ENCODE measurements at regions not wholly inside any gene's neighbourhood (a gene's known extent, or its start where the extent isn't known, plus 50 kb on each side); places are given as distances from the start of the nearest gene placed in this dataset.
A peak's percentile ranks its signal among the peaks of the same experiment; 100 is the strongest.

DNA sequence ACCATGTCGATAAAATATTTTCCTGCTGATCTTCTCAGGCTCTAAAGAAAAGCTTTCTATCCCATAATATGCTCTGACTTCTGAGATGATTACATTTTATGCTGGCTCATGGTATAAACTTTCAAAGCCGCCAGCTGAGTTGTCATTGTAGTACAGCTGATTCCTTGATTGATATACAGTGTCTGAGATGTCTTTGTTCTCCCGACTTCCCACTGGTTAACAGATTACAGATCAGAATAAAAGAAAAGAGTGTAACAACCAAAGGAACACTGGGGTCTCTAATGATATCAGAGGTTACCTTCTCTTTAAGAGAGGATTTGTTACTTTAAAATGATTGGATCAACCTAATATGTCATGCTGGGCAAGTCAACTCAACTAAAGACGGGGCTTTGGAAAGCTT, 485.4 kb upstream of the LRRC7 start:
- DNase-seq: no peak
- H3K36me3 Mint-ChIP-seq (ENCODE audit: low read depth): no peaks in the 10 kb centered on the region
- H3K4me3 ChIP-seq (ENCODE audit: low read length): peak overlapping the region; percentile 41
- no peaks in the 10 kb centered on the region for H3K36me3 ChIP-seq (ENCODE audit: control insufficient read depth, insufficient read depth, low read length)
- no peaks in the 10 kb centered on the region for H3K9me3 ChIP-seq (ENCODE audit: control insufficient read depth, low read length)
- H3K27me3 ChIP-seq (ENCODE audit: control insufficient read depth, insufficient read depth, low read length, poor library complexity, severe bottlenecking): no peaks in the 10 kb centered on the region
- H3K27me3 Mint-ChIP-seq (ENCODE audit: insufficient read depth): peaks cover 3% of the 10 kb centered on the region
- TF ChIP-seq, protein P1, sequence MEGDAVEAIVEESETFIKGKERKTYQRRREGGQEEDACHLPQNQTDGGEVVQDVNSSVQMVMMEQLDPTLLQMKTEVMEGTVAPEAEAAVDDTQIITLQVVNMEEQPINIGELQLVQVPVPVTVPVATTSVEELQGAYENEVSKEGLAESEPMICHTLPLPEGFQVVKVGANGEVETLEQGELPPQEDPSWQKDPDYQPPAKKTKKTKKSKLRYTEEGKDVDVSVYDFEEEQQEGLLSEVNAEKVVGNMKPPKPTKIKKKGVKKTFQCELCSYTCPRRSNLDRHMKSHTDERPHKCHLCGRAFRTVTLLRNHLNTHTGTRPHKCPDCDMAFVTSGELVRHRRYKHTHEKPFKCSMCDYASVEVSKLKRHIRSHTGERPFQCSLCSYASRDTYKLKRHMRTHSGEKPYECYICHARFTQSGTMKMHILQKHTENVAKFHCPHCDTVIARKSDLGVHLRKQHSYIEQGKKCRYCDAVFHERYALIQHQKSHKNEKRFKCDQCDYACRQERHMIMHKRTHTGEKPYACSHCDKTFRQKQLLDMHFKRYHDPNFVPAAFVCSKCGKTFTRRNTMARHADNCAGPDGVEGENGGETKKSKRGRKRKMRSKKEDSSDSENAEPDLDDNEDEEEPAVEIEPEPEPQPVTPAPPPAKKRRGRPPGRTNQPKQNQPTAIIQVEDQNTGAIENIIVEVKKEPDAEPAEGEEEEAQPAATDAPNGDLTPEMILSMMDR (conservative IDR thresholded peaks at IDR 0.05): no peak
- H3K27ac Mint-ChIP-seq: no peak overlapping the region
- peaks cover 12% of the 10 kb centered on the region for H3K4me1 ChIP-seq (ENCODE audit: control insufficient read depth, insufficient read depth, low read length)
- WGBS, 2 experiments (ENCODE audit: insufficient coverage in 1 of 2, insufficient read length in 1 of 2): 38 to 46% methylated on average over 4 of the region's 4 CpGs
- peaks cover 55% of the 10 kb centered on the region for H3K4me1 Mint-ChIP-seq
- no peaks in the 10 kb centered on the region for H3K9me3 Mint-ChIP-seq
- H3K9ac ChIP-seq (ENCODE audit: extremely low read depth, low read length, poor library complexity, severe bottlenecking): no peak overlapping the region
- H3K4me3 Mint-ChIP-seq: no peak overlapping the region
- peak overlapping the region; percentile 2 for H3K27ac ChIP-seq (ENCODE audit: low read depth, low read length)

DNA sequence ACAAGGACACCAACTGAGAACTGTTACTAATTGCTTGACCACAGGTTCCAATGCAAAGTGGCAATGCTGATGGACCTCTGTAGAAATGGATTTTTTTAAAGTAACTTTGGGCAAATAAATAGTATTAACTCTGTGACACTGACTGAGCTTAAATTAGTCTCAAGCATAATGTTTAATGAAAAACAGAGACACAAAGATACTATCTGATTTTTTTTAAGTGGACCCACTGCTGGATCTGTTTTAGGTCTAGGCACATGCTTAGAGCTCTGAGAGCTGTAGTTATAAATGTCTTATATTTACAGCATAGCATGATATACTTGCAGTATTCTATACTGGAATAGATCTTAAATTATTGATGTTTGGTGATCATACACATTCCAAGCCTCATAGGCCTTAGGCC, 481.6 kb upstream of the LRRC7 start:
- H3K4me1 Mint-ChIP-seq: peaks cover 43% of the 10 kb centered on the region
- no peaks in the 10 kb centered on the region for H3K27me3 ChIP-seq (ENCODE audit: control insufficient read depth, insufficient read depth, low read length, poor library complexity, severe bottlenecking)
- H3K4me1 ChIP-seq (ENCODE audit: control insufficient read depth, insufficient read depth, low read length): peaks cover 9% of the 10 kb centered on the region
- TF ChIP-seq, protein P1 (conservative IDR thresholded peaks at IDR 0.05): no peak
- H3K36me3 Mint-ChIP-seq (ENCODE audit: low read depth): no peaks in the 10 kb centered on the region
- no peak for DNase-seq
- H3K9me3 Mint-ChIP-seq: peaks cover 3% of the 10 kb centered on the region
- peaks cover 9% of the 10 kb centered on the region for H3K9me3 ChIP-seq (ENCODE audit: control insufficient read depth, low read length)
- no peak overlapping the region for H3K27ac Mint-ChIP-seq
- no peaks in the 10 kb centered on the region for H3K27me3 Mint-ChIP-seq (ENCODE audit: insufficient read depth)
- no peak overlapping the region for H3K4me3 ChIP-seq (ENCODE audit: low read length)
- no peak overlapping the region for H3K27ac ChIP-seq (ENCODE audit: low read depth, low read length)
- H3K36me3 ChIP-seq (ENCODE audit: control insufficient read depth, insufficient read depth, low read length): no peaks in the 10 kb centered on the region
- H3K4me3 Mint-ChIP-seq: no peak overlapping the region
- no peak overlapping the region for H3K9ac ChIP-seq (ENCODE audit: extremely low read depth, low read length, poor library complexity, severe bottlenecking)

DNA sequence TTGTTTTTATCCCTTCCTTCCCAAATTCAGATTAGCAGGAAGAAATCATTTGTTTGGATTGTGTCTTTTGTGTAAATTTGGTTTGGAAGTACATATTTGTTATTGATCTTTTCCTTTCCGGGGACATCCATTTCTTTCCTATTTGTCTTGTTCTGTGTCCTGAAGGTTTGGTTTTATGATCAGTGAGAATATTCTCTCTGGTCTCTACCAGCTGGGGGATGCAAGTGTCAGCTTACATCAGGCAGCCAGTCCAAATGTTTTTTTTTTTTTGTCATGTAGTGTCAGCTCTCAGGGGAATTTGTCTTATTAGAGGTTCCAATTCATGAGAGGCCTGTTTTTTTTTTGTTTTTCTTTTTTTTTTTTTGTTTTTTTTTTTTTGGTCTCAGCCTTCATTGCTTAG, 479.2 kb upstream of the LRRC7 start:
- Mint-ChIP-seq H3K36me3 (ENCODE audit: low read depth) (no peaks in the 10 kb centered on the region), H3K4me1 (peaks cover 23% of the 10 kb centered on the region), H3K27me3 (ENCODE audit: insufficient read depth) (no peaks in the 10 kb centered on the region), H3K27ac (no peak overlapping the region), H3K4me3 (no peak overlapping the region), H3K9me3 (peaks cover 3% of the 10 kb centered on the region)
- peaks cover 9% of the 10 kb centered on the region for H3K9me3 ChIP-seq (ENCODE audit: control insufficient read depth, low read length)
- 90 to 100% methylated on average over 1 of the region's 1 CpG for WGBS, 2 experiments (ENCODE audit: insufficient coverage in 1 of 2, insufficient read length in 1 of 2)
- TF ChIP-seq, protein P1 (conservative IDR thresholded peaks at IDR 0.05): no peak
- no peaks in the 10 kb centered on the region for H3K36me3 ChIP-seq (ENCODE audit: control insufficient read depth, insufficient read depth, low read length)
- H3K4me1 ChIP-seq (ENCODE audit: control insufficient read depth, insufficient read depth, low read length): no peaks in the 10 kb centered on the region
- H3K27ac ChIP-seq (ENCODE audit: low read depth, low read length): no peak overlapping the region
- DNase-seq: no peak
- H3K27me3 ChIP-seq (ENCODE audit: control insufficient read depth, insufficient read depth, low read length, poor library complexity, severe bottlenecking): no peaks in the 10 kb centered on the region
- no peak overlapping the region for H3K4me3 ChIP-seq (ENCODE audit: low read length)
- H3K9ac ChIP-seq (ENCODE audit: extremely low read depth, low read length, poor library complexity, severe bottlenecking): no peak overlapping the region

All from endodermal cell (in vitro differentiated cells).